ENCODE measurements at regions not wholly inside any gene's neighbourhood (a gene's known extent, or its start where the extent isn't known, plus 50 kb on each side); places are given as distances from the start of the nearest gene placed in this dataset.

DNA sequence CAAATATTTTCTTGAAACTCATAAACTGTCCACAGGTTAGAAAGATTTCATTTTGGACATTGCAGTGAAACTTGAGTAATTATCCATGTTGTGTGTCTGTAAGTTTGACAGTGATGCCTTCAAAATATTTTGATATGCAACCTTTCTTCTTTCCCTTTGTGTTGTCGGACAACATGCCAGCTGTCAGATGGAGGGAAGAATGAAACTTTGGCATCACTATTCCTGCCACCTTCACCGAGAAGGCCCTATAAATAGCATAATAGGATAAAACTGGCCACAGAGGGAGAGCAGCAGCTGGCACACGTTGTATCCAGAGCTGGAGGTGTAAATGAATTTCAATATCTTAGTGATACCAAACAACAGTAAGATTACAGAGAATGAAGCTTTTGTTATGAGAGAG, 436.7 kb upstream of the CFAP20DC start:
- DNase-seq: no peak

DNA sequence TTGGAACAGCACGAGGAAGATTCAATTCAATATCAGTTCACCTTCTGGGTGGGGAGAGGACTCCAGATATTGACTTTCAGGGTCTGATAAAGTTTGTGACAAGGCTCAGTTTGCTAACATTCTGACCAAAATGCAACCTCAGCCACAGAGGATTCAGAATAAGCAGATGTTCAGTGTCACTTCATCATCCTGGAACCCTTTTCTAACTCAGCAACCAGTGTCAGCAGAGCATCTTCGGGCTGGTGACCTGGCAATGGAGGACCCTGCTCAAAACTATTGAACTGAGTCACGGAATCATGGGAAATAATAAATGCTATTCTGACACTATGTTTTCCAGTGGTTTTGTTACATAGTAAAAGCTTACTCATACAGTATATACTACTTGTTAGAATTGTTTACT, 433.4 kb upstream of the CFAP20DC start:
- DNase-seq: no peak

DNA sequence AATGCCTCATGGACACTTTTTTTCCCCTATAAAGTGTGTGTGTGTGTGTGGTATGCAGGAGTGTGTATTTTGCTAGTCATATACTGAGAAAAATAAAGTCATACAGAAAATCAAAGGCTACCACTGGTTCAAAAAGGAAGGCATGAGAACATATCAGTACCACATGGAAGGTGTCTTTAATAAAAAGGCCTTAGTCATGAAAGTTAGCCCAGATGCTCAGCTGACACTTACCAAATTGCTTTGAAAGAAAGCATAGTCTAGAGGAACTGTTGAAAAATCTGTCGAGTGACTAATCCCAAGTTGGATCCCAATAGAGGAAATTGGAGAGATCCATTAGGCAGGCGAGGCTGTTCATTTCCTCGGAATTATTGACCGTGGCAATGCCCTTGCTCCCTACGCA, 432.9 kb upstream of the CFAP20DC start:
- DNase-seq: no peak

DNA sequence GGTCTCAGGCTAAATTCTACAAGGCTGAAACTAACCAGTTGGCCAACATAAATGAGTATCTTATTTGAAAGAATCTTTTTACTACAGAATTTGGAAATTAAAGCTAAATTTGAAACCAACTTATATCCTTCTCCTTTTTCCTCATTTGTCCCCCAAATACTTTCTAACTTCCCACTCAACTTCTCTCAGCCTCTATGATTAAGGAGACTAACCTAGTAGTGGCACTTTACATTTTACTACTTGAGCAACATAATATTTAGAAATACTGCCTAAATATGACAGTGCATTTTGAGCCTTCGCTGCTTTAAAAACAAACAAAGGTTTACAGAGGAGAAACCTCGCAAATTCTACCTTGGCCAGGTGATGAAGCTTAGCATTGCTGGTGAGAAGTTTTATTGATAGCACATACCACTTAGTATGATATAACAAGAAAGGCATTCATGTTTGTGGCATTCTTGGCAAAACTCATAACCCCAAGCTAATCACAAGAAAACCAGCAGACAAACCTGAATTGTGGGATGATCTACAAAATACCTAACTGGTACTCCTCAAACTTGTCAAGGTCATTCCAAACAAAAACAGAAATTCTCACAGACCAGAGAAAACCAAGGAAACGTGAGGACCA, 432.1 kb upstream of the CFAP20DC start:
- no peak for DNase-seq

DNA sequence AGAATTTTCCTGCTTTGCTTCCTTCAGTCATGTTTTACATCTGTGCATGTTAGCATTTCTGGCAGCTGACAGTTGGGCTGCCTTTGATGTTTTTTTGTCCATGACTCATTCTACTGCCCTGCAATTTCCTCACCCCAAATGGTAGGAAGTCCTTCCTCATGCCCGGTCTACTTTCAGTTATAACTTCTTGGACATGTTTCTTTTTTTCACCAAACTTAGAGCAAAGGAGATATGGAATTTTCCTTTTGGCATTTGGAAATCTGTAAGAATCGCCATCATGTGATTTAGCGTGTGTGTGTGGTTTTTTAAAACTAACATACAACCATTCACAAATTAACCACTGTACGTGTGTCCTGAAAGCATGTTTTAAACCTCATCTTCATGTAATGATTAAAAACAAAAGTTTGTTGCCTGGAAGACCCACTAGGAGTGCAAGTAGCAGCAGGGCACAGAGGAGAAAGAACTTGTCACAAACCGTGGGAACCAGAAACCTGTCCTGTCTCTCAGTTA, 430.7 kb upstream of the CFAP20DC start:
- DNase-seq: no peak

DNA sequence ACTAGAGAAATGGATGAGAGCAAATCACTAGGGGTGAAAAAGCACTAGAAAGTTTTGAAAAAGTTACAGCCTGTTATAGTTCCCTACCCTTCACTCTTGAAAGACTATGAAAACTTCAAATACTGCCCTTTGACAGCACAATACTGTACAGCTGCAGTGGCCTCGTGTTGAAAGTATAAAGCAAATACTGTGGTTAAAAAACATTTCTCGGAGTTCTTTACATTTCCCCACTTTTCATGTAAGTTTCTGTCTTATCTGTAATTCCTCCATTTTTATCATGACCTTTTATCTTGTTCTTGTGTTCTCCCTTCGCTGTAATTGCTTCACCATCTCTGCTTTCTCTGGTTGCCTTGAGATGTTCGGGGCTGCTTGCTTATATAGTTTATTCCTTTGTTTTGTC, 423.8 kb upstream of the CFAP20DC start:
- no peak for DNase-seq

DNA sequence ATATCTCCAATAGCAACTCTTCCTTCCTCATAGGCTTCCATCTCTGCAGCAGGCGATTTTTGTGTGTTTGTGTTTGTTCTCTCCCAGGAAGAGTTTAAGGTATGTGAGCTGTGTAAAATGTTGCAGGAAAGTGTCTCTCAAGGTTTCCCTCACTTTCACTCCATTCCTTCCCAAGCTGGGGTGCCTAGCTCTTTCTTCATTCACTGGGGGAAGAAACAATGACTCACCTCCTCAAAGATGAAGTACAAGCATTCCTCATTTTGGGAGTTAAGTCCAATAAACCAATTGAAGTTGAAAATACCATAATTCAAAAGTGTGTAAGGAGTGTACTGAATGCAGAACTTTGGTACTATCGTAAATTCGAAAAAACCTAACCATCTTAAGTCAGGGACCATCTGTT, 422.7 kb upstream of the CFAP20DC start:
- DNase-seq: no peak

DNA sequence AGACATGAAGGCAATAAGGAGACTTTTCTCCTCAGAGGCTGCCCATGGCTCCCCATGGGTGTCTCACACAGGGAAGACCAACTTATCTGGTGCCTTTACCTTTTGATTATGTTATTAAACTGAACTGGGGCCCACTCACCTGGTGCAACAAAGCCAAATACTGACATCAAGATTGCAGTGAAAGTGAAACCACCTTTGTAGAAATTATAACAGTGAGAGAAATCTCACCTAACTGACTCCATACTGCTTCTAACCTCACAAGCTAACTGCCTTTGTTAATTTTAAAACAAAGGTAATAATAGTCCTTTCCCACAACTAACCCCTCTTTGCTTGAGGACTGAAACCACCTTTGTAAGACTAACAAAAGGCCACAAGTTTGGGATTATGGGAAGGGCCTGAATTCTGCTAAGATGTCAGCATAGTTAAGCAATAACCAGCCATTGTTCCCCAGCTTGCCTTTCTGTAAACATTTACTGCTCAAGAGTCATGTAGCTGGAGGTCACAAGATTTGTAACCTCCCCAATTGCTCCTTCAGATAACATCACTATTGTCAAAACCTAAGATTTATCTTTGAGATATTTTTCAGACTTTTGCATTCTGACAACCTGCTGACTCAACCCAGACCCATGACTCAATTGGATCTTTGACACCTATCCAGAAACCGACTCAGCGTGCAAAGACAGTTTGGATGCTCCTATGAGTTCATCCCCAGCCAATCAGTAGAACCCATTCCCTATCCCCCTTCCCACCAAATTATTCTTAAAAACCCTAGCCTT, 420.3 kb upstream of the CFAP20DC start:
- DNase-seq: no peak

DNA sequence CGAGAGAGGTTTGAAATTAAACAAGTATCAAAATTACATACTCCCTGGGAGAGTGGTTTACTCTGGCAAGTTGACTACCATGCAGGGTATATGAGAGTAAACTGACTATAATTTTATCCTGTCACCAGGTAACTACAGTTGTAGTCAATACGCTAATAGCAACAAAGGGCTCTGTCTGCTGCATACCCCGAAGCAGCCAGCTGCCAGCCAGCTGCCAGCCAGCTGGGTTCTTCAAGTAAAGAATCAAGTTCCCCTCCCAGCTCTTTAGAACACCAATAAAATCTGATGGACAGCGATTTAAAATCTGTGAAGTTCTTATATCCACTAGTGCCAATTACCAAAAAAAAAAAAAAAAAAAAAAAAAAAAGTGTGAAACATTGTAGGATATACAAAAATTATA, 417.7 kb upstream of the CFAP20DC start:
- DNase-seq: no peak

DNA sequence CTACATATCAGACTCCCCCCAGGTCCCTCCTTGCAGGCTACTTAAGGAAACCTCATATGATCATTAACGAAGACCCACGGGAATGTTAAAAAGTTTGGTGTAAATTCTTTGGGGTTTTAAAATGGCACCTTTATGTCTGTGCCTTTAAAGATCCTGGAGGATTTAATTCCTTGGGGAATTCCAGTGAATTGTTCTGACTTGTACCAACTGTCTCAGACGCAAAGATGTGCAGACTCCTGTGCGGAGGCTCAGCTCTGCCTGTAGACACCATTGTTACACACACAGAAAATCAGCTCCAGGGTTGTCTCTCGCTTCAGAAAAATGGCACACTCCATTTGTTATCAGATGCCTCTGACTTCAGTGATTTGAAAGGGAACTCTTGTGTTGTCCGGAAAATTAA, 414.4 kb upstream of the CFAP20DC start:
- no peak for DNase-seq

DNA sequence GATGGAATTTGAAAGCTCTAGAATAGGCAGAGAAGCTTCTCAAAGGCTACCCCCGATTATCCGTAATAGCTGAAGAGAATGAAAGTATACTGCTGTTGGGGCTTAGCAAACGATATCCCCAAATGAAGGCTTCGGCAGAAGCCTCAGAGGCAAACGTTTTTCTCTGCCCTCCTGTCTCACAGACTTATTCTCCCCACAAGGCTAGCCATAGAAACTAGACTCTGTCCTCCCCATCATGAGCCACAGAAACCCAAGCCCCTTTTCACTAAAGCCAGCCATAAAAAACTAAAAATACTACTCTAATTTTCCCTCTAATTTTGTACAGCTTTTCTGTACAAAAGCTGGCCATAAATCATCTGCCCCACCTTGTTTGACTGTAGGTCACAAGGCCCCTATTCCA, 413.4 kb upstream of the CFAP20DC start:
- DNase-seq: no peak

DNA sequence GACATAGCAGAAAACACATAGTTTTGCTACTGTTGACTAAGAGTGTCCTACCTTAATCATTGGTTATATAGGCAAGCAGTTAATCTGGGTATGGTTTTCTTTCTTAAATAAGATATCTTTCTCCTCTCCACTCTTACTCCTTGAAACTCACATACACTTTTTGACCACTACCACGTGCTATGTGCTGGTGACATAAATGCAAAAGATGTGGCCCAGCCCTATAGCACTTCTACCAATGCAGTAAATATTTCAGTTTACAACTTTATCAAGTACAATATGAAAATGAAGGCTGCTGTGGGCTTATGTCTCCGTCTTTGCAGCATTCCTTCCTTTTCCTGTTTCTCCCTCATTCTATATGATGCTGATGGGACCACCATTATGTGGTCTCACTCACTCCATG, 410.2 kb upstream of the CFAP20DC start:
- DNase-seq: no peak

DNA sequence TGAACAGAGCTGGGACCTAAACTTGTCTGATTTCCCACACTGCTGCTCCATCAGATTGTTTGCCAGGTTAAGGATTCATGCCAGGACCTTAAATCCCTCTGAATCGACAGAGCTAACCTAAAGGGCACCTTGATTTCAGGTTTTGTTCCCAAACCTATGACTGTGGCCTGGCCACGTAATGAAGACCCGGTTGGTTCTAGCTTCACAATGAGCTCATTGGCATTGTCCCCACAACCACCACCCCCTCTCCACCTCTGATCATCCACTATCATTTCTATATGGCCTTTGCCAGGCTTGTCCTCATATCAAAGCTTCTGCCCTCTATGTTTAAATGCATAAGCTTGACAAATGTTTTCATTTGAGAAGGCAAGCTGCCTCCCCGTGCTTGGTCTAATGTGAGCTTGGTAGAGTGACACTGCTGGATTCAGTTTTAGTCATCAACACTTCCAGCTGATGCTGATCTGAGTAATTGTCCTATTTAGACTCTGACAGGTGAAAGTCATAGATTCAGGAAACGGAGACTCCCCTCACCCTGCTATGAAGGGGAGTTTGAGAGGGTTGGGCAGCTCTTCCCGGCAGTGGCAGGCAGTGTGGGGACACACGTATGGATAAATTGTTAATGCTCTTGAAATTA, 407.1 kb upstream of the CFAP20DC start:
- no peak for DNase-seq

DNA sequence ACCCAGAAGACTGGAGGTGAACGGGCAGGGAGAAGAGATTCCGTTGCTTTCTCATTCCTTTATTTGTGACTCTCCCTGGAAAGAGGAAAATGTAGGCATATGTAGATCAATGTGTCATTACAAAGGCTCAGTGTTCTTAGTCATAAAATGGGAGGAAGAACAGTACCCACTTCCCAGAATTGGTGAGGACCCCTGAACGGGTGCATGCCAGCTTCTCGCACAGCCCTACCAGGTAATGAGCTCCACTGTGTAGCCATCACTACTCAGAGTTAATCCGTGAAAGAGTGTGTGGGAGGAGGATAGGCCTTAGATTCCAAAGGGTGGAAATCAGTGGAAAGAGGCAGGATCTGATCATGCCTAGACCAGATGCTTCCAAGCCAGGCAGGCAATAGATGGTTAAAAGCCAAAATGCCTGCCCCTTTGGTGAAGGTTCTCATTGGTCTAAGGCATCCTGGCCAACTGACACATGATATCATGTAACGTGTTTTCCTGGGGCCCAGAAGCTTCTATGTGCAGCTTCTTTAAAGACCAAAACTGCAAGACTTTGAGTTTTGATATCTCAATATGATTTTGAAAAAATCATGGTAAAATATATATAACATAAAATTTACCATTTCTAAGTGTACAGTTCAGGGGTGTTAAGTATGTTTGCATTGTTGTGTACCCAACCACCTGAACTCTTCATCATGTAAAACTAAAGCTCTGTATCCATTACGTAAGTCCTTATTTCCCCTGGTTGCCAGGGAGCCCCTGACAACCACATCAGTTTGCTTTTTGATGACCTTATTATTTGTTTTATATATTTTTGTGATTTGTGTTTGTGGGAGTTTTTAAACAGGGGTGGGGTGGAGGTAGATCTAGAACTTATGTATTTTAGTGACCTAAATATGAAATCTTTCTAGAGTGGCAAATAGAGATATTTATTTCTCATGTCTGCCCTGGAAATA, 402.2 kb upstream of the CFAP20DC start:
- DNase-seq: no peak

DNA sequence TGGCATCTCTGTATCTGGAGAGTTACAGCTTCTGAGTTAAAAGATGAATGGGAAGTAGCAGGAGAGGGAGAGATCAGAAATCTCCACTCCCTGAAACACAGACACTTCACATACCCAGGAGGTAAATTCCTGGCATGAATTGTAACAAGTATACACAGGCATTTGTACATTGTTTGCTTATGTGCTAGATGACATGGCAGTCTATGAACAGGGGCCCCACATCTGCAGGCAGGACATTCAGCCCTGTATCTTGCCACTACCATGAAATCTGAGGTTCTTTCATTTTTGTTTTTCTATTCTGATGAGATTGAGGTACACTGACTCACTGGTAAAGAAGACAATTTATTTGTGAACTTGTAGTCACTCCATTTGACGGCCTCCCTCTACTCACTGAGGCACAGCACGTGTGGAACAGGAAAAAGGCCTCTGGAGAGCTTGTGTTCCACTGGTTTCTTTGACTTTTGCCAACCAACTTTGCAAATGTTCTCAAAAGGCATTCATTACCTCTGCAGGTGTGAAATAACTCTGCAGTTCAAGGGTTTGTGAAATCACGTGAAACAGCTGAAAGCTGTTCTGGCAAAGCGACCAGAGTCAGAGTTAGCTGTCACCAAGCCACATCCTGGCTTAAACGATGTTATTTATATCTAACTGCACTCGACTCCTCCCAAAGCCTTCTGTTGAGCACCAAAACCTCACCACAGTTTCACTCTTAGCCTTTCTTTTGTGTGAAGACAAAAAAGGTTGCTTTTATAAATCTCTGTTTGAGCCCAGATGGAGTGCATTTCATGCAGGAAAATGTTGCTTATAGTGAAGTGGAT, 401.3 kb upstream of the CFAP20DC start:
- DNase-seq: no peak

DNA sequence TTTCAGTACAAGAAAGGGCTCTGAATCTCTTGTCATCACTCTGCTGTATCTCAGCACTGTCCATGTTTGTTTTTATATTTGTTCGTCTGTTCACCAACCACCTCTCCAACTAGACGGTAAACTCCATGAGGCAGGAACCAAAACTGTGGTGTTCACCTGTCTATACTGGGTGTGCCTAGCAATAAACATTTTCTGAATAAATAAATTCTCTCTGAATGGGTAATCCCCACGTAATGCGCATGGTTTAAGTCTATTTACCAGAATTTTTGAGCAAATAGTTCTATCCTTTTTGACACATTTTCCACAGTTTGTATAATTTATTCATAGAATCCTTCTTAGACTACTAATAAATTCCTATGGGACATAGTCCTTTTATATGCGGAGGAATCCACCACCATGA, 400.6 kb upstream of the CFAP20DC start:
- DNase-seq: no peak

DNA sequence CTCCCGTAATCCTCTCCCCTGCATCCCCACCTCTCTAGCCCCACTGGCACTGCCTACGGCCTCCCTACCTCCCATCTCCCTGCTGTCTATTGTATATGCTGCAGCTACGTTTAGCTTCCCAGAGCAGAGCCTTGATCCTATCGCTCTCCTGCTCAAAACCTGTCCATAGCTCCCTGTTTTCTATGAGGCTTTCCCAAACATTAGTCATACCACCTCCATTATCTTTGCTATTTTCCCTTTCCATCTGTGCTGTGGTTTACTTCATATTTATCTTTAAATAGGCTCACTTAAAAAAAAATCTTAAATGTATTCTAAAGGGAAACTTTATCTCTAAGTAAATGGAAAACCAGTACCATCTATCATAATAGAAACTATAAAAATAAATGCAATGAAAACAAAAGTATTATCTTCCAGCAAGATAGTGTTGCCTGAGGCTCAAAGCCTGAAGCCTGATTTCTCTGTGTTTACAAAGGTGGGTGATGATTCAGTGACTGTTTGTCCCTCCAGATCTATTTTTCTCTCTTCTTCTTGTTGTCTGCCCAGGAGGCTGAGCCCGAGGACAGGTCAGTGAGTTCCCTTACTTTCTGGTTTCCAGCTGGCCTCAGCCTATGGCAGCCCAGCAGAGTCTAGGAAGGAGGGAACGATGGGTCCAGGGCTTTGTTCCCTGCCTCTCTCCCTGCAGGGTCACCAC, 397.1 kb upstream of the CFAP20DC start:
- no peak for DNase-seq

DNA sequence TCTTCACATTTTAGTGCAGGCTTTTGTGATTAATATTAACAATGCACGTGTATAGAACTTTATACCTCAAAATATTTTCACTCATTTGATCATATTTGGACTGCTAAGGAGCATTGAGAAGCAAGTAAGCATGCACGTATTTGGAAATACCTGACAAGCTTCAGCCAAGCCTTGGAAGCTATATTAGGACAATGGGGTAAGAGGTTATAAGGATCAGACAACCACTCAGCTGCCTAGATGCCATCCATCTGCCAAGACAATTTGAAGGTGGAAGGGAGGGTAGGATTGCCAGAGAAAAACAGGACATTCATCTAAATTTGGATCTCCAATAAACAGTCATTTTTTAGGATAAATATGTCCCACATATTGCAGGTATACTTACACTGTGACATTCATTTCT, 394.9 kb upstream of the CFAP20DC start:
- no peak for DNase-seq

DNA sequence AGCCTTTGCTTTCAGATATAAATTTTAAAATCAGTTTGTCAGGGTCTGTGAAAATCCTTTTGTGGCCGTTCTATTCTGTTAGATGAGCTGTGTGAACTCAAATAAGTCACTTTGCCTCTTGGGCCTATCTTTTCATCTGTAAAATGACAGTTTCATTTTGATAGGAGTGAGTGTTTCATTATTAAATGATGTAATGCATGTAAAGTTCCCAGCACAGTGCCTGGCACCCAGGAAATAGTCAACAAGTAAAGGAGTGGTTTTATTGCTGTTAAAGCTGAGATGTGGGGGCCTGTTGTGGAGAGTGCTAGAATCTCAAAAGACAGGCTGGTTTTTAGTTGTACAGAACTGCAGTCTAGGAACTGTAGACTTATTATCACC, 394.5 kb upstream of the CFAP20DC start:
- DNase-seq: no peak

DNA sequence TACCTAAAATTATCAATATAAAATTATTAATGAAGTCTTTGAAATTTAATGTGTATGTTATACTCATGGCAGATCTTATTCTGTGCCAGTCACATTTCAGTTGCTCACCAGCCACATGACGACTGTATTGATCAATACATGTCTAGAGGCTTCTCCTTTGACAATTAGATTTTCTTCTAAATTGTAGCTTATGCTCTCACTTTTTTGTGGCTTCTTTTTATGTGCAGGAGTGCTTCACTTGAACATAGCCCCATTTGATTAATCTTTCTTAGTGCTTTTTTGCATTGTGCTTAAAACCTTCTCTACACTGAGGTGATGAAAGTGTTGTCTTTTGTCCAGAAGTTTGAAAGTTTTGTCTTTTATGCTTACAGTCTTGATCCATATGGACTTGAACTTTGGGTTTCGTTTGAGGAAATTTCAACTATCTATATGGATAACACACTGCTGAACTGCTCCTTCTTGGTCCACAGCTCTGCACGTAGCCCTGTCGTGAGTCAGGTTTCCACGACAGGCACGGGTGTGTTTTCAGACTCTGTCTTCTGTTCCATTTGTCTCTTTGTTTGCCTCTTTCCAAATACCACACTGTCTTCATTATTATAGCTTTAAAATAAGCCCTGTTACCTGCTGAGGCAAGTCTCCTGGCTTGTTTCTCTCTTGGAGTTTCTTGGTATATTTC, 393.9 kb upstream of the CFAP20DC start:
- DNase-seq: no peak

DNA sequence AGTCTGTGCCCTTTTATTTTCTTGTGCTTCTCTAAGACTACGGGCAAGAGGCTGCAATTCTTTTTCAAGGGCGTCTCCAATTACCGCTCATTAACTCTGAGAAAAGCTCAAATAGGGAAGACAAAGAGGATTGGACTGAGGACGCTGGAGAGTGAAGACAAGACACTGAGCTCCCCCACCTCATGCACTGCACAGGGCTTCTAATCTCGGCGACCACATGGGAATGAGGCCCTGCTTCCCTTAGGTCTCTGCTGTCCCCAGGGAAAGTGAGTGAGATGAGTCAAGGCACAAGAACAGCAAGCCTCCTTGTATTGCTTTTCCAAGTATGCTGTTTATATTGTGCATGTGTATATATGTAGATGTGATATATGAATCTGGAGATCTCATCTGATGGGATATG, 392.2 kb upstream of the CFAP20DC start:
- no peak for DNase-seq

Data from NCI-H510A treated with DMSO at 0.1 percent for 48 hours (cell line).